ENCODE measurements at regions not wholly inside any gene's neighbourhood (a gene's known extent, or its start where the extent isn't known, plus 50 kb on each side); places are given as distances from the start of the nearest gene placed in this dataset.

DNA sequence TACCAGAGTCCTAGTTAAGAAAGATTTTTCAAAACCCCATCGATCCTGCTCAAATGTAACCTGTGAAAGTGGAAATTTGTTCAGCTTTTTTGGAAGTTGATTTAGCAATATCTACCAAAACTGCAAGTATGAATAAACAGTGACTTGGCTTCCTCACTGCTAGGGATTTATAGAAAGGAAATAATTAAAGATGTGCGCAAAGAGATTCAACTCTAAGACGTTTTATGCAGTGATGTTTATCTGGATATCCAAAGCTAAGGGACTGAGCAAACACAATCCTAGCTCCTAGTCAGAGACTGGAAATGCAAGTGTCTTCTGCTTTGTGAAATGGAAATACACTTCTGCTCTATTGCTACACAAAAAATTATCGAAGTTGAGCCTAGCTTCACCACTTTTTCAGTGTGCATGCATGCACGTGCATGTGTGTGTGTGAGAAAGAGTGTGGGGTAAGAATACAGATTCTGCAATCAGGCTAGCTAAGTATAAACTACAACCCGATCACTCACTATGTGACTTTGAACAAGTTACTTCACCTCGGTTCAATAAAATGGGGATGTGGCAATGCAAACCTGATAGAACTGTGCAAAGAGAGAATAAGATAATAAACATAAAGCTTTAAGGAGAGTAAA lies 52.1 kb upstream of the FOXF1 start:
- TF ChIP-seq POLR2A (IDR thresholded peaks at IDR 0.05), result no peak
- TF ChIP-seq, protein P1, sequence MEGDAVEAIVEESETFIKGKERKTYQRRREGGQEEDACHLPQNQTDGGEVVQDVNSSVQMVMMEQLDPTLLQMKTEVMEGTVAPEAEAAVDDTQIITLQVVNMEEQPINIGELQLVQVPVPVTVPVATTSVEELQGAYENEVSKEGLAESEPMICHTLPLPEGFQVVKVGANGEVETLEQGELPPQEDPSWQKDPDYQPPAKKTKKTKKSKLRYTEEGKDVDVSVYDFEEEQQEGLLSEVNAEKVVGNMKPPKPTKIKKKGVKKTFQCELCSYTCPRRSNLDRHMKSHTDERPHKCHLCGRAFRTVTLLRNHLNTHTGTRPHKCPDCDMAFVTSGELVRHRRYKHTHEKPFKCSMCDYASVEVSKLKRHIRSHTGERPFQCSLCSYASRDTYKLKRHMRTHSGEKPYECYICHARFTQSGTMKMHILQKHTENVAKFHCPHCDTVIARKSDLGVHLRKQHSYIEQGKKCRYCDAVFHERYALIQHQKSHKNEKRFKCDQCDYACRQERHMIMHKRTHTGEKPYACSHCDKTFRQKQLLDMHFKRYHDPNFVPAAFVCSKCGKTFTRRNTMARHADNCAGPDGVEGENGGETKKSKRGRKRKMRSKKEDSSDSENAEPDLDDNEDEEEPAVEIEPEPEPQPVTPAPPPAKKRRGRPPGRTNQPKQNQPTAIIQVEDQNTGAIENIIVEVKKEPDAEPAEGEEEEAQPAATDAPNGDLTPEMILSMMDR (IDR thresholded peaks at IDR 0.05), result no peak
- no peak for TF ChIP-seq EP300 (IDR thresholded peaks at IDR 0.05)
- TF ChIP-seq POLR2AphosphoS5 (IDR thresholded peaks at IDR 0.05), result peak in 1 of 4 donors; percentile 20

Measured in sigmoid colon (tissue), 4 donors.